ENCODE measurements at regions not wholly inside any gene's neighbourhood (a gene's known extent, or its start where the extent isn't known, plus 50 kb on each side); places are given as distances from the start of the nearest gene placed in this dataset.
"Not testable (repeated sequence)": the region's sequence is repeated elsewhere in the genome, so short reads cannot be mapped to it uniquely, and the experiment has no call there.

GRCh38 chr17:21558921-21559320 is 133.4 kb upstream of the KCNJ18 start:
- not testable (repeated sequence) for DNase-seq

DNA sequence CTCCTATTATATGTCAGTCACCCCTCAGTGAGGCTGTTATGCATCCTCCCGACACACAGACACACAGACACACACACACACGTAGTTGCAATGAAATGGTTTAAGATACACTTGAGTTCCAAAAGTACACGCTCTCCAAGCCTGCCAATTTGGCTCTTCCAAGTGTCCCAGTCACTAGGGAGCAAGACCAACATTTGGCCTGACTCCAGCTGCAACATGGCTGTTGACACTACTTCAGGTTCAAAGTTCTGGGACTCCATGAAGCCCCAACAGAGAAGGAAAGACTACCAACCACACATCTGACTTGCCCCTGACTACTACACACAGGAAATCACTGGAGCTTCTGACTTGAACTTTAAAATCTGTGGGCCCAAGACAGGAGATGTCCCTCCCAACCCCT is 128.1 kb upstream of the KCNJ18 start:
- DNase-seq: no peak

DNA sequence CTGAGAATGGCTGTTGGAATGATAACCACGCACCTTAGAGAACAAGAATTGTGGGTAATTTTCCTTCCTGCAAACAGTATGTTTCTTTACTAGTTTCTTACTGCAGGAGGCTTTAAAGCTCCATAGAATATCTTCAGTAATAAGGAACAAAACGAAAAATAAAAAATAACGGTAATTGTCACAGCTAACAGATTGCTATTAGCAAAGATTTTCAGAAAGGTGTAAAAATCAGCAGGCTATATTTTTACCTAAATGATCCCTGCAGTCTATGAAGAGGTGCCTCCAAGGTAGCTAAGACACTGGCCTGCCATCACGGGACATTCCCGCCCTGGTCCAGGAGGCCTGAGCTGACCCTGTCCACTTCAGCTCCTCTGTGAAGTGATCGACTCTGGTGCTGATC is 127.6 kb upstream of the KCNJ18 start:
- not testable (repeated sequence) for DNase-seq

GRCh38 chr17:21570427-21570826 is 121.9 kb upstream of the KCNJ18 start:
- not testable (repeated sequence) for DNase-seq

DNA sequence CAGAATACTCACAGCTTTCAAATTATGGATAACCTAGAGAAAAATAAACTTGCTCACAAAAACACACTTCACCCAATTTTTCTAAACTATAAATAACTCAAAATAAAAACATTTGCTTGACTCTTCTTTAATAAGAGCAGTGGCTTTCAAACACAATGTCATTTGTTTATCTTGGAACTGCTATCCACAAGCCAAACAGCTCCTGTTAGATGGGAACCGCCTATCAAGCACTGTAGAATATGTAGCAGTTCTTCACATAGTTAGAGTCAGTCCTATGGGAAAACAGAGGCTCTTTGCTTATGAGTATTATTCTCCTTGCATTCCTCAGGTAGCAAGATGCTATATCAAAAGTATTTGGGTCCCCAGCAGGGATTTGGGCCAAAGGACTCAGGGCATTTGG is 120.2 kb upstream of the KCNJ18 start:
- DNase-seq: not testable (repeated sequence)

DNA sequence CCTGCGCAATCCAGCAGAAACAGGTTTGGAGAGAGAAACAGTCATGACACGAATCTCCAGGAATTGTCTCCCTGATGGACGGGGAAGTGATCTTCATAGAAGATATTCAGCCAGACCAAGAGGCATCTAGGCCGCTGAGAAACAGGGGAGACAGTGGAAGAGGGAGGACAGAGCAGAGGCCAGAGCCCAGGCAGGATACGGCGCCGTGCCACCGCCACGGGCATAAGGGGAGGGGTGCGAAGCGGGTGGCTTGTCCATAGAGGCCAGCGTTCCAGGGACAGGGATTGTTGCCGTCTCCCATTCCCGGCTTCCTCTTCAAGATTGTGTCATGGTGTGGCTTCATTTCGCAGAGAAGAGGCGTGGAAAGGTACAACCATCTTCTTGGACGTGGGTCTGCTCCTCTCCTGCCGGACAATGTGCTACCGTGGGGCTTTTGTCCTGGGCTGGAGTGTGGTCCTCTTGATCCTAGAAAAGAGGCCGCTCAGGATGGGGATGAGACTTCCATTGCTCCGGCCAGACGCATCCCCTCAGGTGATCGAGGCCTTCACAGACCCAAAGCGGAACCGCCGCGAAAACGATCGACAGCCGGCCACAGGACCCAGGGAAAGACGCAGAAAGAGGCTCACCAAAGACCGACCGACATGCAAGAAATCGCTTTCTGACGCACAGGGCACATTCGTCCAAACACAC is 118.9 kb upstream of the KCNJ18 start:
- not testable (repeated sequence) for DNase-seq

GRCh38 chr17:21573961-21574610 is 118.2 kb upstream of the KCNJ18 start:
- no peak for DNase-seq

- DNase-seq: not testable (repeated sequence)
Observed at GRCh38 chr17:21574611-21575255, 117.6 kb upstream of the KCNJ18 start.

- not testable (repeated sequence) for DNase-seq
Observed at GRCh38 chr17:21578783-21579182, 113.5 kb upstream of the KCNJ18 start.

- DNase-seq: no peak
Observed at GRCh38 chr17:21592774-21593173, 99.5 kb upstream of the KCNJ18 start.

- DNase-seq: not testable (repeated sequence)
Observed at GRCh38 chr17:21593452-21594105, 98.7 kb upstream of the KCNJ18 start.

DNA sequence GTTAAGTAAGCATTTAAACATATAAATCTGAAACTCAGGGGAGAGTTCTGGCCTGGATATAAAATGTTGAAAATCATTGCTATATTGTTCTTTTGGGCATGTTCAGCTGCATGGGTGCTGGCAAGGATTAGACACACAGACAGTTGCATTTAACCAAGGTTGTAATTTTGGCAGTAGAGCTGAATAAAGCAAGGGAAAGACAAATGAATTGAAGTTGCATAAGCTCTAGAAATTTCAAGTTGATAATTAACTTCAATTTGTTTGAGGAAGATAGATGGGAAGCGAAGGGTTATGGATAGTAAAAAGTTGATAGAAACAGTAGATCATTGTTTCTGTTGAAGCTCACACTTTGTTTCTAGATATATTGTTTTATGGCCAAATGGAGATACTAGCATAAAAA is 97.2 kb upstream of the KCNJ18 start:
- DNase-seq: no peak

- no peak for DNase-seq
Observed at GRCh38 chr17:21602176-21602575, 90.1 kb upstream of the KCNJ18 start.

DNA sequence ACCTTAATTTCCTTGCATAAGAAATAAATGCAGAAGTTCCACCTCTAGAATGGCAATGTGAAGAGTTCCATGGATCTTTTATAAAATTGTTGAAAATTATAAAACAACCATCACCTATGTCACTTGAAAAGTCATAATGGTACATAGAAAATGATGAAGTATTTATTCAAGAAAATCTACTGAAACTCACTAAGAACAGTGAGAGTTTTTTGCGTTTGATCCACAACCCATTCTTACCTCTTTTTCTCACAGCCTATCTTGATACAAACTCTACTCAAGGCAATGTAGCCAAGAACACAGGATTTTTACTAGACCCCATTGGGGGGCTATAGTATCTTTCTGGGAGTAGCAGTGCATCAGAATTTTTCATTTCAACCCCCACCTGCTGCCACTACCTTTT is 89.0 kb upstream of the KCNJ18 start:
- not testable (repeated sequence) for DNase-seq

DNA sequence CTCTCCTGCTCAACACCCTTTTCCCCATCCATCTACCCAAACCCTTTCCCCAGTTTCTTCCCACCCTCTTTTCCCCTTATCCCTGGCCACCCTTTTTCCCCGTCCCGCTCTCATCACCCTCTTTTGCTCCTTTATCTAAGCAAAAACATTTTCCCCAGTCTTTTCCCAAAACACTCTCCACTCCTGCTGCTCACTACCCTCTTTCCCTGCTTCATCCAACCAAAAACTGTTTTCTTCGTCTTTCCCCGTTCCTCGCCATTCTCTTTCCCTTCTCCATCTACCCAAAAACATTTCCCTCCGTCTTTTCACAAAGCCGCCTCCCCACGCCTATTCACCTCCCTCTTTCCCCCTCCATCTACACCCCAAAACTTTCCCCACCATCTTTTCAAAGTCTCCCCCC is 80.9 kb upstream of the KCNJ18 start:
- DNase-seq: not testable (repeated sequence)

DNA sequence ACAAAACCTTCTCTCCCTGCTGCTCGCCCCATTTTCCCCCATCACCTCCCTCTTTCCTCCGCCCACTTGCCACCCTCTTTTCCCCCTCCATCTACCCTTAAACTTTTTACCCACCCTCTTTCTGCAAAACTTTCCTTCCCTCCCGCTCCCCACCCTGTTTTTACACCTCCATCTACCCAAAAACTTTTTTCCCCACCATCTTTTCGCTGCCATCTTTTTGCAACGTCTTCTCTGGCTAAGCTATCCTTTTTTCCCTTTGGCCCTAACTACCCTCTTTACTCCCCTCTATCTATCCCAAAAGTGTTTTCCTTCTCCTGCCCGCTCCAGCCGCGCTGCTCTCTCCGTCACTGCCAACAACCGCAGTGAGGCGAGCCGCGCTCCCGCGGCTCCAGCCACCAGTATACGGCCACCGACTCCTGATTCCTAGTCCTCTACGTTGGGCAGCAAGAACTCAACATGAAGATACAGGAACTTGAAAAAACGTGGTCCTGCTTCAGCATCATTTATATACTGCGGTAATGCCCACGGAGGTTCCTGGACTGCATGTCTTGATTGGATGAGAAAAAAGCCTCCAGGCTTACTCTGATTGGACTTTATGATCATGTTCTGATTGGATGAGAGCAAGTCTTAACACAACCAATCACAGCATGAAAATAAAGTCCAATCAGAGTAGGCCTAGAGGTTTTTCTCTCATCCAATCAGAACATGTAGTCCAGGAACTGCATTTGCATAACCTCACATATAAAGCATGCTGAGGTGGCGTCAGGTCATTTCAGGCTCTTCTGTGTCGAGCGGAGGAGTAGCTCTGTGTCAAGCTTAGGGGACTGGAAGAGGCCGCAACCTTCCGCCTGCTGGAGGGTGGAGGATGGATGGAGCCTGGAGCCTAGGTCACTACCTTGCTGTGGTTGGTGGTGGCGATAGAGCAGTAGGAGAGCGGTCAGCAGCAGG is 79.9 kb upstream of the KCNJ18 start:
- not testable (repeated sequence) for DNase-seq

- DNase-seq: no peak
Observed at GRCh38 chr17:21613071-21613429, 79.3 kb upstream of the KCNJ18 start.

DNA sequence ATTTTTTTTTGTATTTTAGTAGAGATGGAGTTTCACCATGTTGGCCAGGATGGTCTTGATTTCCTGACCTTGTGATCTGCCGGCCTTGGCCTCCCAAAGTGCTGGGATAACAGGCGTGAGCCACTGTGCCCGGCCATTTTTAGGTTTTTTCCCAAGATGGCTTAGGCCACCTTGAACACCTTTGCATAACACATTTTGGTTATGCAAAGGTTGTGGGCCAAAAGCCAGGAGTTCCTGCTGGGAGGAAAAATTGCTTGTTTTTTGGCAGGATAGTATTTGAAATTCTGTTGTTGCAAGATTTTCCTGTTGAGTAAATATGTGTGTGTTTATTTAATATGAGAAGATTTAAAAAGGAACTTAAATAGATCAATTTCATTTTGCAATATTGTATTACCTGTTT is 65.3 kb upstream of the KCNJ18 start:
- not testable (repeated sequence) for DNase-seq

All from NCI-H2171 (cell line).